GM12865 (cell line): ENCODE measurements at regions not wholly inside any gene's neighbourhood (a gene's known extent, or its start where the extent isn't known, plus 50 kb on each side); places are given as distances from the start of the nearest gene placed in this dataset.

Experiments
- DNase-seq: peaks from one replicate; pipeline ENCODE4 v3.0.0; 2010; ENCODE audit warnings: low read depth
- H3K4me3 ChIP-seq: 2 replicates; pipeline ENCODE4 v1.5.1; 2011; ENCODE audit warnings: mild to moderate bottlenecking, low read depth, low read length, control low read depth
- CTCF ChIP-seq: IDR thresholded peaks from 2 replicates; pipeline ENCODE4 v1.5.1; 2011; ENCODE audit warnings: low read length, control low read depth, low read depth, inconsistent platforms; ENCODE audit not compliant: insufficient read depth; ENCODE audit errors: missing control alignments

- no peak overlapping the region for H3K4me3 ChIP-seq
- DNase-seq = no peak
- TF ChIP-seq CTCF = no peak
Observed at GRCh38 chr10:2079603-2080078, 342.3 kb upstream of the ADARB2 start.

- DNase-seq = no peak
- no peak overlapping the region for H3K4me3 ChIP-seq
- no peak for TF ChIP-seq CTCF
Observed at GRCh38 chr10:2077231-2077630, 339.9 kb upstream of the ADARB2 start.

GRCh38 chr10:2076528-2076927 lies 339.2 kb upstream of the ADARB2 start:
- no peak for TF ChIP-seq CTCF
- DNase-seq = no peak
- H3K4me3 ChIP-seq = no peak overlapping the region

GRCh38 chr10:2067015-2067414 lies 329.7 kb upstream of the ADARB2 start:
- no peak for TF ChIP-seq CTCF
- DNase-seq = no peak
- no peak overlapping the region for H3K4me3 ChIP-seq

- no peak overlapping the region for H3K4me3 ChIP-seq
- DNase-seq = no peak
- no peak for TF ChIP-seq CTCF
Observed at GRCh38 chr10:2054728-2055127, 317.4 kb upstream of the ADARB2 start.

- no peak for TF ChIP-seq CTCF
- no peak overlapping the region for H3K4me3 ChIP-seq
- DNase-seq = no peak
Observed at GRCh38 chr10:2053805-2054204, 316.5 kb upstream of the ADARB2 start.

- no peak for DNase-seq
- no peak for TF ChIP-seq CTCF
- no peak overlapping the region for H3K4me3 ChIP-seq
Observed at GRCh38 chr10:2051108-2051507, 313.8 kb upstream of the ADARB2 start.
